ENCODE measurements at regions not wholly inside any gene's neighbourhood (a gene's known extent, or its start where the extent isn't known, plus 50 kb on each side); places are given as distances from the start of the nearest gene placed in this dataset.

GRCh38 chr20:57866250-57867106 lies 156.7 kb upstream of the PMEPA1 start:
- no peak for TF ChIP-seq CTCF (IDR thresholded peaks at IDR 0.05; ENCODE audit: insufficient read depth in 1 of 2, low read depth in 1 of 2, low read length in 1 of 2, severe bottlenecking in 1 of 2, unreplicated experiment in 1 of 2)
- Mint-ChIP-seq H3K36me3 (ENCODE audit: insufficient read depth, unreplicated experiment) (no peaks in the 10 kb centered on the region), H3K27me3 (ENCODE audit: insufficient read depth, unreplicated experiment) (peaks cover 41% of the 10 kb centered on the region), H3K4me3 (ENCODE audit: unreplicated experiment) (no peak overlapping the region), H3K4me1 (ENCODE audit: low read depth, unreplicated experiment) (no peaks in the 10 kb centered on the region), H3K9me3 (ENCODE audit: unreplicated experiment) (no peaks in the 10 kb centered on the region), H3K27ac (ENCODE audit: unreplicated experiment) (no peak overlapping the region)
- H3K27me3 ChIP-seq (replicated peaks; ENCODE audit: control insufficient read depth, insufficient read depth, low read length): no peaks in the 10 kb centered on the region; the same call in 1 of the 2 replicates
- no peaks in the 10 kb centered on the region for H3K4me1 ChIP-seq
- no peaks in the 10 kb centered on the region for H3K36me3 ChIP-seq (ENCODE audit: control insufficient read depth, insufficient read depth, low read length)
- no peak overlapping the region for H3K4me3 ChIP-seq (ENCODE audit: low read depth, low read length)
- intact Hi-C loops (cut with micrococcal nuclease; ENCODE audit: unreplicated experiment): no loop called here
- no TSS peak for BruUV-seq (replicated peaks)
- no peaks in the 10 kb centered on the region for H3K9me3 ChIP-seq
- ChIA-PET CTCF (interaction anchor here (0.6 kb wide), 2 partner anchors 10 to 105 kb away, joined by 3 to 4 read pairs; no protein-coding TSS in a partner anchor), POLR2A (no interaction called here)
- no peak for DNase-seq

- H3K4me3 Mint-ChIP-seq (ENCODE audit: unreplicated experiment): no peak overlapping the region
- Histone ChIP-seq H3K4me3 (ENCODE audit: low read depth, low read length) (no peak overlapping the region), H3K9me3 (no peaks in the 10 kb centered on the region), H3K27me3 (replicated peaks; ENCODE audit: control insufficient read depth, insufficient read depth, low read length) (no peaks in the 10 kb centered on the region; the same call in 1 of the 2 replicates), H3K36me3 (ENCODE audit: control insufficient read depth, insufficient read depth, low read length) (no peaks in the 10 kb centered on the region), H3K4me1 (no peaks in the 10 kb centered on the region)
- H3K27me3 Mint-ChIP-seq (ENCODE audit: insufficient read depth, unreplicated experiment): peaks cover 37% of the 10 kb centered on the region
- no peaks in the 10 kb centered on the region for H3K36me3 Mint-ChIP-seq (ENCODE audit: insufficient read depth, unreplicated experiment)
- no peak for DNase-seq
- BruUV-seq (replicated peaks): no TSS peak
- no peaks in the 10 kb centered on the region for H3K4me1 Mint-ChIP-seq (ENCODE audit: low read depth, unreplicated experiment)
- H3K9me3 Mint-ChIP-seq (ENCODE audit: unreplicated experiment): no peaks in the 10 kb centered on the region
- CTCF ChIA-PET: interaction anchor here (0.6 kb wide), 2 partner anchors 220 to 1686 kb away, joined by 4 to 12 read pairs; no protein-coding TSS in a partner anchor
- POLR2A ChIA-PET: no interaction called here
- no peak overlapping the region for H3K27ac Mint-ChIP-seq (ENCODE audit: unreplicated experiment)
- no peak for TF ChIP-seq CTCF (IDR thresholded peaks at IDR 0.05; ENCODE audit: insufficient read depth in 1 of 2, low read depth in 1 of 2, low read length in 1 of 2, severe bottlenecking in 1 of 2, unreplicated experiment in 1 of 2)
- intact Hi-C loops (cut with micrococcal nuclease; ENCODE audit: unreplicated experiment): no loop called here
Measured at GRCh38 chr20:57865266-57865665, 155.5 kb upstream of the PMEPA1 start.

- CTCF ChIA-PET: interaction anchor here (0.6 kb wide), 1 partner anchor 241 kb away, joined by 3 read pairs; no protein-coding TSS in a partner anchor
- H3K27ac Mint-ChIP-seq (ENCODE audit: unreplicated experiment): no peak overlapping the region
Measured at GRCh38 chr20:57860576-57860975, 150.8 kb upstream of the PMEPA1 start.

More at GRCh38 chr20:57860576-57860975, 150.8 kb upstream of the PMEPA1 start:
- no peak overlapping the region for H3K4me3 ChIP-seq (ENCODE audit: low read depth, low read length)
- POLR2A ChIA-PET: no interaction called here
- Mint-ChIP-seq H3K36me3 (ENCODE audit: insufficient read depth, unreplicated experiment) (no peaks in the 10 kb centered on the region), H3K27me3 (ENCODE audit: insufficient read depth, unreplicated experiment) (peaks cover 26% of the 10 kb centered on the region), H3K4me3 (ENCODE audit: unreplicated experiment) (no peak overlapping the region), H3K4me1 (ENCODE audit: low read depth, unreplicated experiment) (no peaks in the 10 kb centered on the region), H3K9me3 (ENCODE audit: unreplicated experiment) (no peaks in the 10 kb centered on the region)
- H3K9me3 ChIP-seq: no peaks in the 10 kb centered on the region
- H3K36me3 ChIP-seq (ENCODE audit: control insufficient read depth, insufficient read depth, low read length): no peaks in the 10 kb centered on the region
- no peaks in the 10 kb centered on the region for H3K27me3 ChIP-seq (replicated peaks; ENCODE audit: control insufficient read depth, insufficient read depth, low read length)
- no peaks in the 10 kb centered on the region for H3K4me1 ChIP-seq
- intact Hi-C loops (cut with micrococcal nuclease; ENCODE audit: unreplicated experiment): no loop called here
- DNase-seq: no peak
- no peak for TF ChIP-seq CTCF (IDR thresholded peaks at IDR 0.05; ENCODE audit: insufficient read depth in 1 of 2, low read depth in 1 of 2, low read length in 1 of 2, severe bottlenecking in 1 of 2, unreplicated experiment in 1 of 2)
- no TSS peak for BruUV-seq (replicated peaks)
